ENCODE measurements at regions not wholly inside any gene's neighbourhood (a gene's known extent, or its start where the extent isn't known, plus 50 kb on each side); places are given as distances from the start of the nearest gene placed in this dataset.

DNA sequence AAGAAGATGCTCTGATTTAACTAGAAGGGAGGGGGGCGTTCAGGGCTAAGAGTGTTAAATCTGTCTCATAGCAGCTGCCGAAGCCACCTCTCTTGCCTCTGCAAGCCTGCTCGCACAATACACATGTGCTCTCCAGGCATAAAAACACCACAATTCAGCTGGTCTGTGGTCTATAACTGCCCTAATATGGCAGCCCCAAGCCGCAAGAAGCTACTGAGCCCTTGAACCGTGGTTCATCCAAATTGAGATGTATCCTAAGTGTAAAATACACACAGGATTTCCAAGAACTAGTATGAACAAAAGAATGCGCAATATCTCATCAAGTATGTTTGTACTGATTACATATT, 70.8 kb upstream of the FGFR2 start:
- TF ChIP-seq GATA1 (IDR thresholded peaks at IDR 0.05; ENCODE audit: low read depth, low read length) (no peak), POLR2A (IDR thresholded peaks at IDR 0.05; ENCODE audit: low read length) (no peak)

GRCh38 chr10:121668314-121669027, 70.2 kb upstream of the FGFR2 start:
- TF ChIP-seq POLR2A (IDR thresholded peaks at IDR 0.05; ENCODE audit: low read length) = no peak
- TF ChIP-seq GATA1 (IDR thresholded peaks at IDR 0.05; ENCODE audit: low read depth, low read length) = no peak
- DNase-seq = no peak

More for the DNA sequence above, 70.8 kb upstream of the FGFR2 start:
- DNase-seq = no peak

DNA sequence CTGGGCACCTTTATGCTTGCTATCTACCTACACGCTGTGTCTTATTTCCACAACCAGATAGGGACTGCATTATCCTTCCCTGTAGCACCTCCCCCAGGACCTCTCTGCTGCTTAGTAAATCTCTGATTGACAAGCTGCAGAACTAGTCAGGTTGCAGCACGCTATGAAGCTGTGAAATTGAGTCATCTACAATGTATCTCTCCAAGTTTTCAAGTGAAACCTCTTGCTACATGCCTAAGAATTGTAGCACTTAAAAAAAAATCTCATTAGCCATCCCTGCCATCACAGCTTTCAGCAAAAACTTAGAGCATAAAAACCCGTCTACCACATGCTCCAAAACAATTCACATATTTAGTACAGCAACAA, 69.7 kb upstream of the FGFR2 start:
- TF ChIP-seq POLR2A (IDR thresholded peaks at IDR 0.05; ENCODE audit: low read length) (no peak), GATA1 (IDR thresholded peaks at IDR 0.05; ENCODE audit: low read depth, low read length) (no peak)
- no peak for DNase-seq

- TF ChIP-seq POLR2A (IDR thresholded peaks at IDR 0.05; ENCODE audit: low read length) = no peak
- TF ChIP-seq GATA1 (IDR thresholded peaks at IDR 0.05; ENCODE audit: low read depth, low read length) = no peak
- no peak for DNase-seq
Measured at GRCh38 chr10:121665809-121666208, 67.6 kb upstream of the FGFR2 start.

DNA sequence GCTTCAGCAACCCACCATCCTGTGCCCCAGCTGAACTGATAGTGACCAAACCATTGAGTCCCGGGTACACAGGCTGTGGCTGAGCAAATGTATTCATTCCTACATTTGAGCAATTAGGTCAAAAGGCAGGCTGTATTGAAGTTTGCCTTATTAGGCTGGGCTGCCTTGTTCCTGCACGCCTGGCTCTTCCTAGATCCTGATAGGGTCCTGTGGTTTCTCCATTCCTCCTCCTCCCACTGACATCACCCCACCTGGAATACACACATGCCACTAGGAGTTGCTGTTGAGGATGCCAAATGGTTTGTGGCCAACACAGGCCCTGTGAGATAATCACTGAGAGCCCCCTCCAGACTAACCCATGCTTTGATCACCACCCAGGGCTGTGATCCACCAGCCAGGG, 66.4 kb upstream of the FGFR2 start:
- DNase-seq = no peak
- no peak for TF ChIP-seq GATA1 (IDR thresholded peaks at IDR 0.05; ENCODE audit: low read depth, low read length)
- TF ChIP-seq POLR2A (IDR thresholded peaks at IDR 0.05; ENCODE audit: low read length) = no peak

DNA sequence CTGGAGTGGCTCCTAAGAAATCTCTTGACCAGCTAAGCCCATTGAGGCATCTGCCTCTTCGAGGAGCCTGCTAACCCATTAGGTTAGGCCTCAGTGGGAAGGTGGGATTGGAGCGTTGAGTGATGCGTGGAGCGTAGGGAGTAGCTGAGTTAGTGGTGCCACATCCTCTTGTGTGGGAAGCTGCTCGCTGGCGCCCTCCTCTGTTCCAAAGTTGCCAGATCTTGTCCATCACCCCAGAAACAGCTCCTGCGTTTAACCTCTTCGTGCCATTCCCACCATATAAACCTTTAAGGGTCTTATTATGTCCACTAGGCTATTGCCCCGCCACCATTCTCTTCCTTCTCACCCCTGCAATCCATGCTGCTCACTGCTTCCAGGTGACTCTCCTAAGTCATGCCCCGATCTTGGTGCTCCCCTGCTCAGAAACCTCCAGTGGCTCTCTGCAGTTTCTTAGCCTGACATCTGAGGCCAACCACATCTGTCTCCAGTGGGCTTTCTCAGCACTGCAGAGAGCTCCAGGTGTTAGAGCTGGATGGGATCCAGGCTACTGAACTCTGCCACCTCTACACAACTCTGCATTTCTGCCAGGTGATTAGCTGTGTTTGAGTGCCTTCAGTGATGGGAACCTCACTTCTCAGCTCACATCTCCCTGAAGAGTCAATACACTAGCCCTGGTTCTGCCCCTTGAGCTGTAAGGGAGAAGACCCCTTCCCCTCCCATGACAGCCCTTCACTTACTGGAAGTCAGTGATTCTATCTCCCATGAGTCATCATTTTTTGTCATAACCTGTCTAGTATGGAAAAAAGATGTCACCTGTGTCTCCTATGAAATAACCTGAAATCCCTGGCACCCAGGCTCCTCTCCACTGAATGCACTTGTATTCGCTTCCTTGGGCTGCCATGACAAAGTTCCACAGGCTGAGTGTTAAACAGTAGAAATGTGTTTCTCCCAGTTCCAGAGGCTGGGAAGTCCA, 65.0 kb upstream of the FGFR2 start:
- peak; percentile 7 to 30 for DNase-seq
- TF ChIP-seq GATA1 (IDR thresholded peaks at IDR 0.05; ENCODE audit: low read depth, low read length) (no peak), POLR2A (IDR thresholded peaks at IDR 0.05; ENCODE audit: low read length) (no peak)

- TF ChIP-seq GATA1 (IDR thresholded peaks at IDR 0.05; ENCODE audit: low read depth, low read length) (no peak), POLR2A (IDR thresholded peaks at IDR 0.05; ENCODE audit: low read length) (no peak)
- no peak for DNase-seq
Measured at GRCh38 chr10:121662531-121662930, 64.3 kb upstream of the FGFR2 start.

DNA sequence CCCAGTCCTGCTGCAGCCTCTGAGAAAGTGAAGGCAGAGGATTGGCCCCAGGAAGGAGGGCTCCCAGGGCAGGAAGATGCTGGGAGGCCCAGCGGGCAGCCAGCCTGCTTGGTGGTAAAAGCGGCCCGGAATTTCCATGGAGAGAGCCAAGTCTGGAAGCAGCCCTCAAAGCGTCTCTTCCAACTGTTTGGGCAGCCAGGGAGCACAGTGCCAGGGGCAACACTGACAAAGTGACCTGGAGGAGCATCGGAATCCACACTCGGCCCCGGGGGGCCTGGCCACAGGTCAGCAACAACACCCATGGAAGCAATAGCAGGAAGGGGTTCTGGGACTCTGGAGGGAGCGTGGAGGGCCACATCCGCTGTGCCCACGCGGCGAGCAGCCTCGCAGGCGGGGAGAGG, 63.2 kb upstream of the FGFR2 start:
- TF ChIP-seq GATA1 (IDR thresholded peaks at IDR 0.05; ENCODE audit: low read depth, low read length) (no peak), POLR2A (IDR thresholded peaks at IDR 0.05; ENCODE audit: low read length) (no peak)
- DNase-seq = no peak

- DNase-seq = no peak
- no peak for TF ChIP-seq GATA1 (IDR thresholded peaks at IDR 0.05; ENCODE audit: low read depth, low read length)
- TF ChIP-seq POLR2A (IDR thresholded peaks at IDR 0.05; ENCODE audit: low read length) = no peak
Measured at GRCh38 chr10:121659236-121659635, 61.0 kb upstream of the FGFR2 start.

GRCh38 chr10:121658611-121659010, 60.4 kb upstream of the FGFR2 start:
- no peak for TF ChIP-seq GATA1 (IDR thresholded peaks at IDR 0.05; ENCODE audit: low read depth, low read length)
- TF ChIP-seq POLR2A (IDR thresholded peaks at IDR 0.05; ENCODE audit: low read length) = no peak
- DNase-seq = no peak

DNA sequence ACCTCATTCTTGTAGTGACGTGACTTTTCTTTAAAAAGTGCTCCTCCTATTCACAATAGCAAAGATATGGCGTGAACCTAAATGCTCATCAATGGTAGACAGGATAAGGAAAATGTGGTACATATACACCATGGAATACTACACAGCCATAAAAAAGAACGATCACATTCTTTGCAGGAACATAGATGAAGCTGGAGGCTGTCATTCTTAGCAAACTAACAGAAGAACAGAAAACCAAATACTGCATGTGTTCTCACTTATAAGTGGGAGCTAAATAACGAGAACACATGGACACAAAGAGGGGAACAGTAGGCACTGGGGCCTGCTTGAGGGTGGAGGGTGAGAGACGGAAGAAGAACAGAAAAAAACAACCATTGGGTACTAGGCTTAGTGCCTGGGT, 59.9 kb upstream of the FGFR2 start:
- no peak for TF ChIP-seq GATA1 (IDR thresholded peaks at IDR 0.05; ENCODE audit: low read depth, low read length)
- no peak for TF ChIP-seq POLR2A (IDR thresholded peaks at IDR 0.05; ENCODE audit: low read length)
- no peak for DNase-seq

DNA sequence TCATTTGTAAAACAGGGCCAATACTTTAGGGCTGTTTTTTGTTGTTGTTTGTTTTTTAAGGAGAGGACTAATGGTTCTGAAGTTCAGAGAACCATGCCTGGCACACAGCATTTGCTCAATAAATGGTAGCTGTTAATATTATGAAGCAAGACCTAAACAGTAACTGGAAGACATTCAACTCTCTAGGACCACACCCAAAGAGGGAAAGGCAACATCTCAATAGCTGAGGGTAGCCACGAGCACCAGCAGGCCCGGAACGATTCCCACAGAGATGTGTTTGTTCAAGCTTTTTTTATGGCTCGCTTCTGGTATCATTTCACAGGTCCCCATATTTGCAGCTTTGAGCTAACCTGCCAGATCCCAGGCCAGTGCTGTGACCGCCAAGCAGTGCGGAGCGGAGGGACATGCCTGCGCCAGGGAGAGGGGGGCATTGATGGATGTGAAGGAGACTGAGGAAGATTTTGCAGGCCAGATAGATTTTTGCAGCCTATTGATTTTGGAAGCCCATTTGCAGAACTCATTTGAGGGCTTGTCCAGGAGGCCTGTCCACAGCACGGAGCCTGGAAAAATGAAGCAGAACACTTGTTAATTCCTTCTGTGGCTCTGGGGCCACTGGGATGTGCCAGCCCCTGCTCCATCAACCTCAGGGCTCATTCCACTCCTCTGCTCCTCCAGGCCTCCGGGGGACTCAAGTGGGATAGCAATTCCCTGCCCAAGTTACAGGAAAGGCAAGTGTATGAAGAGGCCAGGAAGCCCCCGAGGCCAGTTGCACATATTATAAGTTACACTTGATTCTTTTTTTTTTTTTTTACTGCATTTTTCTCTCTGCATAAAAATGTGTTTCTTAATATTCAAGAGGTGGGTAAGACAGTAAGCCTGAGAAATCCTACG, 57.3 kb upstream of the FGFR2 start:
- DNase-seq = no peak
- TF ChIP-seq POLR2A (IDR thresholded peaks at IDR 0.05; ENCODE audit: low read length) (no peak), GATA1 (IDR thresholded peaks at IDR 0.05; ENCODE audit: low read depth, low read length) (no peak)

DNA sequence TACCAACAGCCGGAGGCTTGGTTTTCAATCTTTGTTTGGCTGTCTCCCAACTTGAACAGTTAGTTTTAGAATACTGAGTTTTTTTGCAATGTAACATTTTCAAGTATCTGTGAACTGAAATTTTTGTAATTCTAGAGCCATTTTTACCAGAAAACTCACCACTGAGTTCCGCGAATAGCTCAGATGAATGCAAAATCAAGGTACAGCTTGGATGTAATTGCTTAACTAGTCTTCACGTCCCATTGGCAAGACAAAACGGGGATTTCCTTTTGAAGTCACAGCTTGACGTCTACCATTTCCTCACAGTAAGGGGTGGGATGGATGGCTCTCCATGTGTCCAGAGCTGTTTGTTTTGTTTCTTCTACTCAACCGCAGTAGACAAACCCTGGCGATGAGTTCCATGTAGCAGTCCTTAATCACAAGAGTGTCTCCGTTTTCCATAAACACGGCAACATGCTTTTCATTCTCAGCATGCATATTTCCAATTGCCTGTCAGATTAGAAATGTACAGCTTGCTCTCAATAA, 55.8 kb upstream of the FGFR2 start:
- TF ChIP-seq GATA1 (IDR thresholded peaks at IDR 0.05; ENCODE audit: low read depth, low read length) (no peak), POLR2A (IDR thresholded peaks at IDR 0.05; ENCODE audit: low read length) (no peak)

More for the DNA sequence above, 55.8 kb upstream of the FGFR2 start:
- DNase-seq = no peak

Data from erythroblast (primary cell).